LNCaP clone FGC (cell line): ENCODE measurements at regions not wholly inside any gene's neighbourhood (a gene's known extent, or its start where the extent isn't known, plus 50 kb on each side); places are given as distances from the start of the nearest gene placed in this dataset.

Experiments used
- DNase-seq: peaks from one replicate; pipeline ENCODE4 v3.0.0-alpha.2; 2011; ENCODE audit warnings: low read depth
- H3K4me3 ChIP-seq: 2 replicates; pipeline ENCODE4 v1.5.1; 2011; ENCODE audit warnings: mild to moderate bottlenecking, low read depth, low read length, control low read depth
- CTCF ChIP-seq: IDR thresholded peaks from 2 replicates; pipeline ENCODE4 v1.5.1; 2012; ENCODE audit warnings: mild to moderate bottlenecking; ENCODE audit not compliant: control insufficient read depth, insufficient read depth; ENCODE audit errors: extremely low read depth

GRCh38 chr2:234787114-234787513, 164.7 kb upstream of the SH3BP4 start:
- no peak for DNase-seq
- no peak overlapping the region for H3K4me3 ChIP-seq
- no peak for TF ChIP-seq CTCF

- H3K4me3 ChIP-seq, result no peak overlapping the region
Measured at GRCh38 chr2:234773764-234774409, 177.9 kb upstream of the SH3BP4 start.

GRCh38 chr2:234773129-234773528, 178.7 kb upstream of the SH3BP4 start:
- DNase-seq, result no peak
- no peak for TF ChIP-seq CTCF
- no peak overlapping the region for H3K4me3 ChIP-seq

More at GRCh38 chr2:234773764-234774409, 177.9 kb upstream of the SH3BP4 start:
- DNase-seq, result no peak
- no peak for TF ChIP-seq CTCF

- H3K4me3 ChIP-seq, result no peak overlapping the region
- TF ChIP-seq CTCF, result no peak
- no peak for DNase-seq
Measured at GRCh38 chr2:234772733-234773060, 179.1 kb upstream of the SH3BP4 start.

- no peak for DNase-seq
- TF ChIP-seq CTCF, result no peak
- no peak overlapping the region for H3K4me3 ChIP-seq
Measured at GRCh38 chr2:234771980-234772732, 179.7 kb upstream of the SH3BP4 start.

GRCh38 chr2:234771176-234771575, 180.6 kb upstream of the SH3BP4 start:
- TF ChIP-seq CTCF, result no peak
- no peak overlapping the region for H3K4me3 ChIP-seq
- no peak for DNase-seq

- H3K4me3 ChIP-seq, result no peak overlapping the region
- DNase-seq, result no peak
- TF ChIP-seq CTCF, result no peak
Measured at GRCh38 chr2:234770715-234771141, 181.1 kb upstream of the SH3BP4 start.
